ENCODE measurements at regions not wholly inside any gene's neighbourhood (a gene's known extent, or its start where the extent isn't known, plus 50 kb on each side); places are given as distances from the start of the nearest gene placed in this dataset.

- TF ChIP-seq CTCF (IDR thresholded peaks at IDR 0.05) (no peak), POLR2AphosphoS5 (IDR thresholded peaks at IDR 0.05) (no peak), POLR2A (IDR thresholded peaks at IDR 0.05) (no peak)
These were observed 516.1 kb upstream of the GOLIM4 start for GRCh38 chr3:168611826-168612225.

All from upper lobe of left lung (tissue), 4 donors.